Parathyroid adenoma (tissue), 2 donors: ENCODE measurements at regions not wholly inside any gene's neighbourhood (a gene's known extent, or its start where the extent isn't known, plus 50 kb on each side); places are given as distances from the start of the nearest gene placed in this dataset.

Experiments
- H2AFZ ChIP-seq: fragments of 300-600 bp; sonication (generic); one replicate; pipeline ENCODE4 v1.7.0; 2017; ENCODE audit warnings: antibody characterized with exemption, mild to moderate bottlenecking
- H3K27ac ChIP-seq: fragments of 300-600 bp; sonication (generic); one replicate; pipeline ENCODE4 v1.7.0; 2017
- H3K27me3 ChIP-seq: fragments of 300-600 bp; sonication (generic); one replicate; pipeline ENCODE4 v1.7.0; 2017; ENCODE audit warnings: low read length; ENCODE audit not compliant: control insufficient read depth, insufficient read depth
- H3K36me3 ChIP-seq: fragments of 300-600 bp; sonication (generic); one replicate; pipeline ENCODE4 v1.7.0; 2017; ENCODE audit warnings: low read length; ENCODE audit not compliant: control insufficient read depth, insufficient read depth
- H3K4me1 ChIP-seq: fragments of 300-600 bp; sonication (generic); one replicate; pipeline ENCODE4 v1.7.0; 2017; ENCODE audit warnings: control low read depth
- H3K4me2 ChIP-seq: fragments of 300-600 bp; sonication (generic); one replicate; pipeline ENCODE4 v1.7.0; 2017; ENCODE audit warnings: low read length
- H3K4me3 ChIP-seq: fragments of 300-600 bp; sonication (generic); one replicate; pipeline ENCODE4 v1.7.0; 2017; ENCODE audit warnings: low read depth, low read length
- H3K79me2 ChIP-seq: fragments of 300-600 bp; sonication (generic); one replicate; pipeline ENCODE4 v1.7.0; 2017; ENCODE audit warnings: control low read depth
- H3K9ac ChIP-seq: fragments of 300-600 bp; sonication (generic); one replicate; pipeline ENCODE4 v1.7.0; 2017; ENCODE audit warnings: mild to moderate bottlenecking
- H3K9me3 ChIP-seq: fragments of 300-600 bp; sonication (generic); one replicate; pipeline ENCODE4 v1.7.0; 2017; ENCODE audit warnings: low read length; ENCODE audit not compliant: control insufficient read depth
- CTCF ChIP-seq: fragments of 300-600 bp; sonication (generic); IDR thresholded peaks from one replicate; pipeline ENCODE4 v1.7.0; 2017; ENCODE audit warnings: antibody characterized with exemption, mild to moderate bottlenecking
- donor health status: primary hyperparathyroidism.

GRCh38 chr6:22643780-22644179 lies 74.4 kb downstream of the HDGFL1 start:
- H3K4me2 ChIP-seq = no peak overlapping the region
- no peak overlapping the region for H3K9ac ChIP-seq
- H3K4me1 ChIP-seq = no peaks in the 10 kb centered on the region
- H3K27me3 ChIP-seq = no peaks in the 10 kb centered on the region
- no peaks in the 10 kb centered on the region for H3K36me3 ChIP-seq
- H2AFZ ChIP-seq = no peak overlapping the region
- H3K27ac ChIP-seq = no peak overlapping the region
- H3K9me3 ChIP-seq = no peaks in the 10 kb centered on the region
- H3K79me2 ChIP-seq = no peaks in the 10 kb centered on the region
- no peak for TF ChIP-seq CTCF
- H3K4me3 ChIP-seq = no peak overlapping the region

- Histone ChIP-seq H2AFZ (no peak overlapping the region), H3K9ac (no peak overlapping the region), H3K4me2 (no peak overlapping the region), H3K27me3 (no peaks in the 10 kb centered on the region), H3K9me3 (no peaks in the 10 kb centered on the region), H3K36me3 (no peaks in the 10 kb centered on the region), H3K4me3 (no peak overlapping the region), H3K79me2 (no peaks in the 10 kb centered on the region), H3K27ac (no peak overlapping the region), H3K4me1 (no peaks in the 10 kb centered on the region)
- TF ChIP-seq CTCF = no peak
Observed at GRCh38 chr6:22647719-22648118, 78.4 kb downstream of the HDGFL1 start.

GRCh38 chr6:22651731-22652130 lies 82.4 kb downstream of the HDGFL1 start:
- no peaks in the 10 kb centered on the region for H3K36me3 ChIP-seq
- no peak overlapping the region for H2AFZ ChIP-seq
- no peaks in the 10 kb centered on the region for H3K9me3 ChIP-seq
- no peak overlapping the region for H3K9ac ChIP-seq
- H3K4me1 ChIP-seq = no peaks in the 10 kb centered on the region
- no peak overlapping the region for H3K27ac ChIP-seq
- H3K79me2 ChIP-seq = no peaks in the 10 kb centered on the region
- no peak overlapping the region for H3K4me3 ChIP-seq
- no peak overlapping the region for H3K4me2 ChIP-seq
- no peak for TF ChIP-seq CTCF
- H3K27me3 ChIP-seq = no peaks in the 10 kb centered on the region

- no peak overlapping the region for H2AFZ ChIP-seq
- H3K4me3 ChIP-seq = no peak overlapping the region
- H3K27me3 ChIP-seq = no peaks in the 10 kb centered on the region
- H3K9ac ChIP-seq = no peak overlapping the region
- H3K4me2 ChIP-seq = no peak overlapping the region
- no peaks in the 10 kb centered on the region for H3K36me3 ChIP-seq
- no peaks in the 10 kb centered on the region for H3K9me3 ChIP-seq
- H3K4me1 ChIP-seq = no peaks in the 10 kb centered on the region
- H3K27ac ChIP-seq = no peak overlapping the region
- TF ChIP-seq CTCF = no peak
- H3K79me2 ChIP-seq = no peaks in the 10 kb centered on the region
Observed at GRCh38 chr6:22653980-22654610, 84.7 kb downstream of the HDGFL1 start.

- Histone ChIP-seq H3K27me3 (no peaks in the 10 kb centered on the region), H3K27ac (no peak overlapping the region), H3K79me2 (no peaks in the 10 kb centered on the region), H3K4me3 (no peak overlapping the region), H3K9ac (no peak overlapping the region), H3K4me2 (no peak overlapping the region), H3K36me3 (no peaks in the 10 kb centered on the region), H3K9me3 (no peaks in the 10 kb centered on the region), H2AFZ (no peak overlapping the region), H3K4me1 (no peaks in the 10 kb centered on the region)
- no peak for TF ChIP-seq CTCF
Observed at GRCh38 chr6:22656706-22657351, 87.5 kb downstream of the HDGFL1 start.
